Fibroblast of lung (primary cell): ENCODE measurements at regions not wholly inside any gene's neighbourhood (a gene's known extent, or its start where the extent isn't known, plus 50 kb on each side); places are given as distances from the start of the nearest gene placed in this dataset.

ENCODE experiments used
- CTCF ChIP-seq, 2 donors: IDR thresholded peaks in 1 of 2; conservative IDR thresholded peaks in 1 of 2; 1 replicate in 1 of 2; 2 replicates in 1 of 2; pipeline ENCODE4 v1.5.1; 2011 to 2012; ENCODE audit warnings: low read length in 2 of 2, control low read depth in 1 of 2, inconsistent platforms in 1 of 2, low read depth in 1 of 2, mild to moderate bottlenecking in 1 of 2
- EZH2 ChIP-seq: IDR thresholded peaks from 2 replicates; pipeline ENCODE4 v1.5.1; 2012; ENCODE audit warnings: low read length, control low read depth, mild to moderate bottlenecking; ENCODE audit errors: missing control alignments

- TF ChIP-seq CTCF (conservative IDR thresholded peaks at IDR 0.05 in 1 of 2, IDR thresholded peaks at IDR 0.05 in 1 of 2; ENCODE audit: low read depth in 1 of 2, low read length in 2 of 2) (no peak), EZH2 (no peak)
These were observed 56.9 kb upstream of the ATP2B4 start for GRCh38 chr1:203569490-203570318.
